OCI-LY7 (cell line): ENCODE measurements at regions not wholly inside any gene's neighbourhood (a gene's known extent, or its start where the extent isn't known, plus 50 kb on each side); places are given as distances from the start of the nearest gene placed in this dataset.

Experiments used
- BruUV-seq: library from RNA; stranded (reverse); fragments of 400-500 nt; replicated peaks from 2 replicates; lab custom pipeline; 2021; lab: Mats Ljungman, UMichigan
- CTCF ChIA-PET: fragments of 300-600 bp; sonication (Branson Sonifier 250); formaldehyde crosslinking; loops from one replicate; lab custom pipeline; 2022; ENCODE audit warnings: antibody characterized with exemption; ENCODE audit not compliant: unreplicated experiment; lab: Charles Lee
- POLR2A ChIA-PET: fragments of 300-600 bp; sonication (Branson Sonifier 250); formaldehyde crosslinking; loops from one replicate; lab custom pipeline; 2022; ENCODE audit warnings: antibody characterized with exemption; lab: Charles Lee
- DNase-seq: peaks from one replicate; pipeline ENCODE4 v3.0.0-alpha.2; 2015; ENCODE audit warnings: low spot score
- H2AFZ ChIP-seq: fragments of 200-600 bp; sonication (generic), shearing (Covaris generic); 2 replicates; pipeline ENCODE4 v1.6.1; 2014; ENCODE audit warnings: mild to moderate bottlenecking, antibody characterized with exemption, low read length, moderate library complexity
- H3K27ac ChIP-seq: fragments of 200-600 bp; sonication (generic); 2 replicates; pipeline ENCODE4 v1.5.1; 2014; ENCODE audit warnings: mixed run types, low read depth, mild to moderate bottlenecking, moderate library complexity, low read length, inconsistent platforms; ENCODE audit not compliant: poor library complexity, severe bottlenecking
- H3K36me3 ChIP-seq: fragments of 200-600 bp; sonication (generic); 2 replicates; pipeline ENCODE4 v1.6.1; 2014; ENCODE audit warnings: mild to moderate bottlenecking, antibody characterized with exemption, low read length, moderate library complexity, mixed read lengths; ENCODE audit not compliant: insufficient read depth
- H3K4me1 ChIP-seq: fragments of 200-600 bp; sonication (generic); 2 replicates; pipeline ENCODE4 v1.5.1; 2014; ENCODE audit warnings: mild to moderate bottlenecking, low read length; ENCODE audit not compliant: insufficient read depth, poor library complexity, severe bottlenecking
- H3K4me2 ChIP-seq: fragments of 200-600 bp; sonication (generic); 2 replicates; pipeline ENCODE4 v1.6.1; 2014; ENCODE audit warnings: mild to moderate bottlenecking, low read length
- H3K4me3 ChIP-seq: fragments of 200-600 bp; sonication (generic); 2 replicates; pipeline ENCODE4 v1.5.1; 2014; ENCODE audit warnings: mild to moderate bottlenecking, low read depth, low read length; ENCODE audit not compliant: poor library complexity, severe bottlenecking
- H3K79me2 ChIP-seq: fragments of 200-600 bp; sonication (generic); 2 replicates; pipeline ENCODE4 v1.6.1; 2016; ENCODE audit warnings: low read depth, mild to moderate bottlenecking, low read length, moderate library complexity, mixed read lengths; ENCODE audit not compliant: insufficient read depth
- H3K9me2 ChIP-seq: fragments of 200-600 bp; sonication (generic); 2 replicates; pipeline ENCODE4 v1.6.1; 2016; ENCODE audit warnings: mild to moderate bottlenecking, low read length, mixed read lengths; ENCODE audit not compliant: insufficient read depth
- H3K9me3 ChIP-seq: fragments of 200-600 bp; sonication (generic); 2 replicates; pipeline ENCODE4 v1.6.1; 2014; ENCODE audit warnings: mild to moderate bottlenecking, mixed run types, low read length, mixed read lengths
- H4K20me1 ChIP-seq: fragments of 200-600 bp; sonication (generic); 2 replicates; pipeline ENCODE4 v1.6.1; 2014; ENCODE audit warnings: mild to moderate bottlenecking, antibody characterized with exemption, low read length, moderate library complexity, mixed read lengths; ENCODE audit not compliant: insufficient read depth
- CTCF ChIP-seq: fragments of 200-600 bp; sonication (generic); conservative IDR thresholded peaks from 2 replicates; pipeline ENCODE4 v1.5.1; 2014; ENCODE audit warnings: mild to moderate bottlenecking, antibody characterized with exemption, low read length, moderate library complexity, mixed read lengths
- EZH2phosphoT487 ChIP-seq: fragments of 200-600 bp; sonication (generic); IDR thresholded peaks from 2 replicates; pipeline ENCODE4 v1.6.1; 2018; ENCODE audit warnings: low read depth, borderline replicate concordance, mild to moderate bottlenecking, mixed run types, antibody characterized with exemption, low read length, moderate library complexity, mixed read lengths
- intact Hi-C: fragments of 100-400 bp; cut with micrococcal nuclease; formaldehyde crosslinking; loops from one replicate; pipeline ENCODE4 v1.10.0; 2022; ENCODE audit not compliant: unreplicated experiment

DNA sequence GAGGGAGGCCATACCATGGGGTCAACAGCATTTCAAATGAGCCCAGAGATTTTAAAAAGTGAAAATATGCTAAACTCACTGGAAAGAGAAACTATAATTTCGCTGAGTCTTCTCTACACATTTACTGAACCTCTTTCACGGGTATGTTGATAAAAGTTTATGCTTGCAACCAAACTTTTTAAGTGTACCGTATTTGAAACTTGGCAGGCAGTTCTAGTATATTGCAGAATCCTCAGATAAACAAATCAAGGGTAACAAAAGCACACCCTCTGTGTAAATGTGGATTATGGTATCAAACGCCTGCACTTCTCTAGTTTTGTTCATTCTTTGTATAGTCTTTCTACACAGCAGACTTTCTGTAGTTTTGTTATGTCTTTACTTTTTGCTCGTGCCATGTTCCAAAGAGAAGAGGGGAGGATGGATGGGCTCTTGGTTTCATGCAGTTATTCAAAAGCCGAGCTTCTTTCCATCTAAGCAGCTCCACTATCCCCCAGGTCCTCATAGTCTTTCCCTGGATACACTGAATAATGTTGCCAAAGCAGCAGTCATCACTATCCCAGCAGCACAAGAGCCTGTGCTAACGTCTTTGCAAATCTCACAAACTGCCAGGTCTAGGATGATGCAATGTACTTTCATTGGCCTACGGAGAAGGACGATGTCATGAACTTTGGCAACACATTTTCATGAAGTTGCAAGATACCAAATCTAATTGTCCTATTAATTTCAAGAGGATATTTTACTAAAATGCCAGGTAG lies 131.2 kb downstream of the MPP7 start:
- 0 out of 2 replicates have a peak, but pooled peaks cover 3% of the 10 kb centered on the region for H3K9me2 ChIP-seq
- no TSS peak for BruUV-seq
- no peak overlapping the region for H2AFZ ChIP-seq
- DNase-seq = no peak
- H3K4me1 ChIP-seq = no peaks in the 10 kb centered on the region
- no peak overlapping the region for H3K4me3 ChIP-seq
- intact Hi-C loops = no loop called here
- H3K9me3 ChIP-seq = no peaks in the 10 kb centered on the region
- ChIA-PET POLR2A (interaction anchor here (0.5 to 0.6 kb wide), 2 partner anchors 9 to 42 kb away, joined by 3 to 6 read pairs; no protein-coding TSS in a partner anchor), CTCF (no interaction called here)
- H4K20me1 ChIP-seq = no peaks in the 10 kb centered on the region
- TF ChIP-seq EZH2phosphoT487 (no peak), CTCF (no peak)
- no peak overlapping the region for H3K4me2 ChIP-seq
- H3K27ac ChIP-seq = no peak overlapping the region
- no peaks in the 10 kb centered on the region; the same call in 1 of the 2 replicates for H3K79me2 ChIP-seq
- no peaks in the 10 kb centered on the region for H3K36me3 ChIP-seq

GRCh38 chr10:28169525-28169924 lies 133.3 kb downstream of the MPP7 start:
- H3K4me3 ChIP-seq = no peak overlapping the region
- TF ChIP-seq CTCF (no peak), EZH2phosphoT487 (no peak)
- intact Hi-C loops = no loop called here
- no peaks in the 10 kb centered on the region for H4K20me1 ChIP-seq
- no peaks in the 10 kb centered on the region for H3K36me3 ChIP-seq
- ChIA-PET CTCF (no interaction called here), POLR2A (interaction anchor here (0.9 kb wide), 1 partner anchor 112 kb away, joined by 3 read pairs; no protein-coding TSS in a partner anchor)
- no peak for DNase-seq
- H3K4me2 ChIP-seq = no peak overlapping the region
- H3K27ac ChIP-seq = no peak overlapping the region
- H3K9me2 ChIP-seq = 0 out of 2 replicates have a peak, but pooled peaks cover 3% of the 10 kb centered on the region
- H2AFZ ChIP-seq = no peak overlapping the region
- no peaks in the 10 kb centered on the region for H3K9me3 ChIP-seq
- H3K79me2 ChIP-seq = no peaks in the 10 kb centered on the region; the same call in 1 of the 2 replicates
- no peaks in the 10 kb centered on the region for H3K4me1 ChIP-seq
- BruUV-seq = no TSS peak

DNA sequence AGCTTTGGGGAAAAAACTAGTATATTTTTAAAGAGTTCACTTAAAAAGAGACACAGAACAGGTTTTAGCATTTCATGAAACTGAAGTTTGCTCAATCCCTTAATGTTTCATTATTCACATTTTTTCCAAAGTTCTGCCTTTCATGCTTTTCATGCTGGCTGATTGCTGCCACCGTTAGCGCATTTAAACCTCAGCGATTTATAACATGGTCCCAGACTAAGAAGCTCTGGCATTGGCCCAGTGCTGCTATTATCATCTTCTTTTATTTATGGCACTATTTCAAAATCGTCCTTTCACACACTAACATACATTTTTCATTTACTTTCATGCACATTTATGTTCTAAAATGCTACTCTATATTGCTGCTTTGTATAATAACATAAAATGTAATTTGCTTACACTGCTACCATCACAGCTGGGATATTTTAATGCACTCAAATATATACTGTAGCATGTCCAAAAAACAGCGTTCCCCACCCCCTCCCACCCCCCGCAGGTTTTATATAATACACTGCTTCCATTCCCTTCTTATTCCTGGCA lies 141.9 kb downstream of the MPP7 start:
- no peak for DNase-seq
- Histone ChIP-seq H4K20me1 (no peaks in the 10 kb centered on the region), H3K4me1 (no peaks in the 10 kb centered on the region), H3K9me3 (no peaks in the 10 kb centered on the region), H3K4me2 (no peak overlapping the region), H3K4me3 (no peak overlapping the region), H3K27ac (no peak overlapping the region), H3K79me2 (no peaks in the 10 kb centered on the region), H2AFZ (no peak overlapping the region), H3K9me2 (no peaks in the 10 kb centered on the region), H3K36me3 (no peaks in the 10 kb centered on the region)
- intact Hi-C loops = no loop called here
- no peak for TF ChIP-seq CTCF
- TF ChIP-seq EZH2phosphoT487 = no peak
- no TSS peak for BruUV-seq
- ChIA-PET POLR2A (interaction anchor here (0.5 to 1.5 kb wide), 4 partner anchors 12 to 438 kb away, joined by 3 to 8 read pairs (median 4); no protein-coding TSS in a partner anchor), CTCF (no interaction called here)
